ENCODE measurements at regions not wholly inside any gene's neighbourhood (a gene's known extent, or its start where the extent isn't known, plus 50 kb on each side); places are given as distances from the start of the nearest gene placed in this dataset.

DNA sequence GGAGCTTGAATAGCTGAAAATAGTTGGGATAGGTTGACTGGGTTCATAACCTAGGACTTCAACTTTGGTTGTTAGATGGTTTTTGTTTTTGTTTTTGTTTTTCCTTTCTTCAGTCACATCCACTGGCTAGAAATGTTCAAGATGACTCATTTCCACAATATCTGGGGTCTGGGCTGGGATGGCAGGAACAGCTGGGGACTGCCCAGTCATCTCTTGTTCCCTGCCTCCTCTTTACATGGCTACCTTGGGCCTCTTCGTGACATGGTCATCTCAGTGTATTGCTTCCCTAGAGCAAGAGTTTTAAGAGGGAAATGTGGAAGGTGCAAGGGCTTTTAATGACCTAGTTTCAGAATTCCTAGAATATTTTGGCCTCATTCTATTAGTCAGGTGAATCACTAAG is 915.8 kb downstream of the XPNPEP1 start:
- no peak for TF ChIP-seq CTCF (IDR thresholded peaks at IDR 0.05)
- Histone ChIP-seq H3K9me3 (no peaks in the 10 kb centered on the region), H3K27me3 (no peaks in the 10 kb centered on the region), H3K4me3 (no peak overlapping the region), H3K9ac (ENCODE audit: low read depth in 2 of 2, low read length in 2 of 2) (no peak overlapping the region), H3K4me1 (no peaks in the 10 kb centered on the region), H3K36me3 (no peaks in the 10 kb centered on the region), H3K27ac (no peak overlapping the region)
- DNase-seq = no peak
- intact Hi-C loops (cut with DNase I) = no loop called here

DNA sequence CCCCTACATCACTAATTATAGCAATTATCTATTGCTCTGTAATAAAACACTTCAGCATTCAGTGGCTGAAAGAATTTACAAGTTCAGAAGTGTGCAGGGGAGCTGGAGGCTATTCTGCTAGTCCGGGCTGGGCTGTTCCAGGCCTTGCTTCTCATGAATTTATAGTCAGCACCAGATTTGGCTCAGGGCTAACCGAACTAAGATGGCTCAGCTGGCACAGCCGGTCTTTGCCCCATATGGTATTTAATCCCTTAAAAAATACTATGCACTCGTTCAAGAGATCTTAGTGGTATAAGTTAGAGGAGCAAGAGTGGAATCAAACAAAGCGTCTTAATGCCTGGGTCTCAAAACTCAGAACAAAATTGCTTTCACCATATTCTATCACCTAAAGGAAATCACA is 932.9 kb downstream of the XPNPEP1 start:
- Histone ChIP-seq H3K9ac (ENCODE audit: low read depth in 2 of 2, low read length in 2 of 2) (no peak overlapping the region), H3K27me3 (no peaks in the 10 kb centered on the region), H3K4me1 (no peaks in the 10 kb centered on the region), H3K27ac (no peak overlapping the region), H3K9me3 (no peaks in the 10 kb centered on the region), H3K36me3 (no peaks in the 10 kb centered on the region), H3K4me3 (no peak overlapping the region)
- no peak for DNase-seq
- intact Hi-C loops (cut with DNase I) = no loop called here
- no peak for TF ChIP-seq CTCF (IDR thresholded peaks at IDR 0.05)

- TF ChIP-seq CTCF (IDR thresholded peaks at IDR 0.05) = no peak
- Histone ChIP-seq H3K27ac (no peak overlapping the region), H3K27me3 (no peaks in the 10 kb centered on the region), H3K9me3 (no peaks in the 10 kb centered on the region), H3K4me1 (no peaks in the 10 kb centered on the region), H3K36me3 (no peaks in the 10 kb centered on the region), H3K4me3 (no peak overlapping the region), H3K9ac (ENCODE audit: low read depth in 2 of 2, low read length in 2 of 2) (no peak overlapping the region)
- no peak for DNase-seq
- intact Hi-C loops (cut with DNase I) = no loop called here
These were observed 933.3 kb downstream of the XPNPEP1 start for GRCh38 chr10:108989976-108990375.

DNA sequence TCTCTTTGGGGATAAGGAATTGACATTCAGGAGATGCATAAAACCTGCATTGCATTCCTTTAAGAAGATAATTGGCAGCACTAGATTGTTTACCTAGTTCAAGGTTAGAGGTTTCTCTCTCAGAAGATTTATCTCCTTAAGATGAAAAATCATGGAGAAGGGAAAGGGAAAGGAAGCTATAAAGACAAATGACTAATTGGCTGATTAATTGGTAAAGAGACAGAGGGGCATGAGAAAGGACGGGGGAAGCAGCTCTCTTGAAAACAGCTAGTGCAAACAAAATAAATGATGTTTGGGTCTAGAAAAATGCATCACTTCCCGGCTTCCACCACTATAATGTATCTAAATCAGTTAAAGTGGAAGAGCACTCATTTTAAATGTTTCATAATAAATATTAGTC is 941.2 kb downstream of the XPNPEP1 start:
- Histone ChIP-seq H3K27ac (no peak overlapping the region), H3K4me3 (no peak overlapping the region), H3K9ac (ENCODE audit: low read depth in 2 of 2, low read length in 2 of 2) (no peak overlapping the region), H3K36me3 (no peaks in the 10 kb centered on the region), H3K9me3 (no peaks in the 10 kb centered on the region), H3K27me3 (no peaks in the 10 kb centered on the region), H3K4me1 (no peaks in the 10 kb centered on the region)
- TF ChIP-seq CTCF (IDR thresholded peaks at IDR 0.05) = no peak
- intact Hi-C loops (cut with DNase I) = no loop called here
- no peak for DNase-seq

GRCh38 chr10:108980869-108981268 is 942.4 kb downstream of the XPNPEP1 start:
- Histone ChIP-seq H3K4me3 (no peak overlapping the region), H3K36me3 (no peaks in the 10 kb centered on the region), H3K9ac (ENCODE audit: low read depth in 2 of 2, low read length in 2 of 2) (no peak overlapping the region), H3K9me3 (no peaks in the 10 kb centered on the region), H3K4me1 (no peaks in the 10 kb centered on the region), H3K27me3 (no peaks in the 10 kb centered on the region), H3K27ac (no peak overlapping the region)
- no peak for TF ChIP-seq CTCF (IDR thresholded peaks at IDR 0.05)
- no peak for DNase-seq
- intact Hi-C loops (cut with DNase I) = no loop called here

Measured in colonic mucosa (tissue), 4 donors.